MM.1S (cell line): ENCODE measurements at regions not wholly inside any gene's neighbourhood (a gene's known extent, or its start where the extent isn't known, plus 50 kb on each side); places are given as distances from the start of the nearest gene placed in this dataset.

Experiments used
- DNase-seq: peaks from one replicate; pipeline ENCODE4 v3.0.0-alpha.2; 2015
- H2AFZ ChIP-seq: fragments of 300-600 bp; sonication (generic); 2 replicates; pipeline ENCODE4 v1.6.0; 2016; ENCODE audit warnings: antibody characterized with exemption, low read length
- H3F3A ChIP-seq: fragments of 300-600 bp; sonication (generic); 2 replicates; pipeline ENCODE4 v1.6.1; 2016; ENCODE audit warnings: mild to moderate bottlenecking, antibody characterized with exemption, low read length, moderate library complexity, mixed read lengths; ENCODE audit not compliant: insufficient read depth
- H3K27ac ChIP-seq: fragments of 300-600 bp; sonication (generic); 2 replicates; pipeline ENCODE4 v1.5.1; 2016; ENCODE audit warnings: mild to moderate bottlenecking, low read length
- H3K27me3 ChIP-seq: fragments of 300-600 bp; sonication (generic); replicated peaks from 2 replicates; pipeline ENCODE4 v1.6.0; 2016; ENCODE audit warnings: low read length; ENCODE audit not compliant: insufficient read depth
- H3K36me3 ChIP-seq: fragments of 300-600 bp; sonication (generic); replicated peaks from 2 replicates; pipeline ENCODE4 v1.6.1; 2016; ENCODE audit warnings: mild to moderate bottlenecking, low read length, mixed read lengths; ENCODE audit not compliant: insufficient read depth
- H3K4me1 ChIP-seq: fragments of 300-600 bp; sonication (generic); 2 replicates; pipeline ENCODE4 v1.6.1; 2016; ENCODE audit warnings: low read length, mixed read lengths
- H3K4me2 ChIP-seq: fragments of 300-600 bp; sonication (generic); 2 replicates; pipeline ENCODE4 v1.6.0; 2016; ENCODE audit warnings: low read depth, low read length
- H3K4me3 ChIP-seq: fragments of 300-600 bp; sonication (generic); 2 replicates; pipeline ENCODE4 v1.5.1; 2016; ENCODE audit warnings: low read length, mixed read lengths
- H3K79me2 ChIP-seq: fragments of 300-600 bp; sonication (generic); 2 replicates; pipeline ENCODE4 v1.6.1; 2016; ENCODE audit warnings: mixed run types, low read length, mixed read lengths
- H3K9ac ChIP-seq: fragments of 300-600 bp; sonication (generic); 2 replicates; pipeline ENCODE4 v1.6.1; 2016; ENCODE audit warnings: low read length, mixed read lengths
- H3K9me2 ChIP-seq: fragments of 300-600 bp; sonication (generic); replicated peaks from 2 replicates; pipeline ENCODE4 v1.6.1; 2016; ENCODE audit warnings: mild to moderate bottlenecking, low read length, mixed read lengths; ENCODE audit not compliant: insufficient read depth
- H3K9me3 ChIP-seq: fragments of 300-600 bp; sonication (generic); replicated peaks from 2 replicates; pipeline ENCODE4 v1.6.1; 2016; ENCODE audit warnings: mild to moderate bottlenecking, low read length, mixed read lengths; ENCODE audit not compliant: insufficient read depth
- H4K20me1 ChIP-seq: fragments of 300-600 bp; sonication (generic); 2 replicates; pipeline ENCODE4 v1.6.1; 2016; ENCODE audit warnings: mild to moderate bottlenecking, low read length, moderate library complexity, mixed read lengths; ENCODE audit not compliant: insufficient read depth
- CTCF ChIP-seq: fragments of 300-600 bp; sonication (generic); IDR thresholded peaks from 2 replicates; pipeline ENCODE4 v1.5.1; 2016; ENCODE audit warnings: antibody characterized with exemption, low read length, mixed read lengths
- EZH2 ChIP-seq: fragments of 300-600 bp; sonication (generic); optimal IDR thresholded peaks from 2 replicates; pipeline ENCODE3; 2017; ENCODE audit warnings: low read depth, mild to moderate bottlenecking, antibody characterized with exemption, low read length, mixed read lengths
- EZH2phosphoT487 ChIP-seq: fragments of 300-600 bp; sonication (generic); IDR thresholded peaks from 2 replicates; pipeline ENCODE4 v1.6.1; 2018; ENCODE audit warnings: antibody characterized with exemption, low read length

GRCh38 chr5:152221721-152222629, 183.1 kb downstream of the NMUR2 start:
- Histone ChIP-seq H4K20me1 (no peaks in the 10 kb centered on the region), H3K27me3 (no peaks in the 10 kb centered on the region), H3K4me3 (no peak overlapping the region), H3K4me1 (peaks cover 2% of the 10 kb centered on the region; the same call in 1 of the 2 replicates), H3F3A (no peaks in the 10 kb centered on the region), H3K9me3 (no peaks in the 10 kb centered on the region), H3K4me2 (no peak overlapping the region), H3K79me2 (no peaks in the 10 kb centered on the region), H3K36me3 (no peaks in the 10 kb centered on the region), H2AFZ (no peak overlapping the region), H3K27ac (no peak overlapping the region), H3K9ac (no peak overlapping the region), H3K9me2 (no peaks in the 10 kb centered on the region)
- no peak for DNase-seq
- TF ChIP-seq CTCF, result no peak
- no peak for TF ChIP-seq EZH2
- no peak for TF ChIP-seq EZH2phosphoT487

GRCh38 chr5:152218694-152219093, 186.4 kb downstream of the NMUR2 start:
- TF ChIP-seq EZH2 (no peak), EZH2phosphoT487 (no peak), CTCF (no peak)
- Histone ChIP-seq H3K4me3 (no peak overlapping the region), H2AFZ (no peak overlapping the region), H3K27me3 (no peaks in the 10 kb centered on the region), H3K4me2 (no peak overlapping the region), H3K4me1 (no peaks in the 10 kb centered on the region), H3K9ac (no peak overlapping the region), H3K9me2 (no peaks in the 10 kb centered on the region), H3K36me3 (no peaks in the 10 kb centered on the region), H3K79me2 (no peaks in the 10 kb centered on the region), H3K27ac (no peak overlapping the region), H3K9me3 (no peaks in the 10 kb centered on the region), H3F3A (no peaks in the 10 kb centered on the region), H4K20me1 (no peaks in the 10 kb centered on the region)
- DNase-seq, result no peak

GRCh38 chr5:152205804-152206203, 199.3 kb downstream of the NMUR2 start:
- H3K4me1 ChIP-seq, result no peaks in the 10 kb centered on the region
- H3K9me3 ChIP-seq, result no peaks in the 10 kb centered on the region
- no peaks in the 10 kb centered on the region for H3K9me2 ChIP-seq
- no peaks in the 10 kb centered on the region for H3K36me3 ChIP-seq
- H3K27ac ChIP-seq, result no peak overlapping the region
- no peak for DNase-seq
- H2AFZ ChIP-seq, result no peak overlapping the region
- no peaks in the 10 kb centered on the region for H3K27me3 ChIP-seq
- TF ChIP-seq CTCF (no peak), EZH2phosphoT487 (no peak), EZH2 (no peak)
- no peaks in the 10 kb centered on the region for H3F3A ChIP-seq
- no peak overlapping the region for H3K9ac ChIP-seq
- no peak overlapping the region for H3K4me2 ChIP-seq
- H4K20me1 ChIP-seq, result no peaks in the 10 kb centered on the region
- no peaks in the 10 kb centered on the region for H3K79me2 ChIP-seq
- H3K4me3 ChIP-seq, result no peak overlapping the region
